GM12878 (cell line): ENCODE measurements at regions not wholly inside any gene's neighbourhood (a gene's known extent, or its start where the extent isn't known, plus 50 kb on each side); places are given as distances from the start of the nearest gene placed in this dataset.

Experiments
- ATAC-seq: fragments of 200-7000 bp; cut with Tn5 transposase; 3 replicates; pipeline ENCODE4 v1.9.1; 2020; ENCODE audit warnings: mild to moderate bottlenecking, moderate library complexity
- BruUV-seq: library from RNA; stranded (reverse); fragments of 400-500 nt; replicated peaks from 2 replicates; lab custom pipeline; 2021; lab: Mats Ljungman, UMichigan
- CTCF ChIA-PET: fragments of 300-600 bp; sonication (Branson Sonifier 250); formaldehyde crosslinking; extraction: SDS; loops from one replicate; lab custom pipeline; 2021; ENCODE audit warnings: inconsistent platforms; lab: Yijun Ruan, JAX
- POLR2A ChIA-PET: fragments of 350-600 bp; formaldehyde crosslinking; extraction: SDS; loops from one replicate; lab custom pipeline; 2021; ENCODE audit warnings: inconsistent platforms; lab: Charles Lee
- RAD21 ChIA-PET: fragments of 300-600 bp; sonication (Branson Sonifier 250); formaldehyde crosslinking; loops from one replicate; lab custom pipeline; 2023; ENCODE audit warnings: antibody characterized with exemption; ENCODE audit not compliant: unreplicated experiment; lab: Charles Lee
- SMC1A ChIA-PET: fragments of 300-600 bp; sonication (Branson Sonifier 250); formaldehyde crosslinking; loops from one replicate; lab custom pipeline; 2023; ENCODE audit not compliant: unreplicated experiment, uncharacterized antibody; lab: Charles Lee
- DNase-seq: peaks from one replicate; pipeline ENCODE4 v3.0.0-alpha.2; 2011; ENCODE audit warnings: low read depth, low spot score
- FAIRE-seq: peaks from 3 replicates; lab custom pipeline; 2011; peaks lifted over from hg19 to GRCh38; lab: Jason Lieb, UNC
- H2AFZ ChIP-seq: 2 replicates; pipeline ENCODE4 v1.6.0; 2011; ENCODE audit warnings: low read depth, low read length, control low read depth; ENCODE audit not compliant: control insufficient read depth
- H3K27ac ChIP-seq: 2 replicates; pipeline ENCODE4 v1.5.1; 2011; ENCODE audit warnings: control low read depth; ENCODE audit not compliant: control insufficient read depth, insufficient read depth
- H3K27me3 ChIP-seq, 2 experiments: replicated peaks in 1 of 2; 2 replicates each; pipeline versions ENCODE4 v1.6.0 to v1.6.1; 2011; ENCODE audit warnings: low read length in 1 of 2; ENCODE audit not compliant: control insufficient read depth in 2 of 2, insufficient read depth in 2 of 2
- H3K36me3 ChIP-seq, 2 experiments: 2 replicates each; pipeline ENCODE4 v1.5.1; 2011; ENCODE audit warnings: low read length in 1 of 2; ENCODE audit not compliant: control insufficient read depth in 2 of 2, insufficient read depth in 2 of 2
- H3K4me1 ChIP-seq: 2 replicates; pipeline ENCODE4 v1.6.1; 2011; ENCODE audit warnings: mild to moderate bottlenecking, low read length, moderate library complexity, mixed read lengths; ENCODE audit not compliant: control insufficient read depth, insufficient read depth
- H3K4me2 ChIP-seq: 2 replicates; pipeline ENCODE4 v1.6.0; 2011; ENCODE audit warnings: control low read depth; ENCODE audit not compliant: control insufficient read depth, insufficient read depth
- H3K4me3 ChIP-seq: fragments of 200-600 bp; sonication (generic); 2 replicates; pipeline ENCODE4 v1.5.1; 2016
- H3K79me2 ChIP-seq: 2 replicates; pipeline ENCODE4 v1.6.0; 2011; ENCODE audit warnings: low read length; ENCODE audit not compliant: control insufficient read depth, insufficient read depth
- H3K9ac ChIP-seq: 2 replicates; pipeline ENCODE4 v1.8.0; 2011; ENCODE audit warnings: low read length, control low read depth, mixed read lengths; ENCODE audit not compliant: control insufficient read depth, insufficient read depth
- H3K9me3 ChIP-seq: replicated peaks from 3 replicates; pipeline ENCODE4 v1.5.1; 2011; ENCODE audit warnings: mild to moderate bottlenecking, low read length; ENCODE audit not compliant: control insufficient read depth, insufficient read depth
- H4K20me1 ChIP-seq: 2 replicates; pipeline ENCODE4 v1.6.0; 2011; ENCODE audit not compliant: control insufficient read depth, insufficient read depth
- LARP7 ChIP-seq: fragments of 450-650 bp; IDR thresholded peaks from 2 replicates; pipeline ENCODE4 v1.6.1; 2017; ENCODE audit warnings: mild to moderate bottlenecking
- NRF1 ChIP-seq: conservative IDR thresholded peaks from 2 replicates; pipeline ENCODE4 v1.6.1; 2011; ENCODE audit warnings: mild to moderate bottlenecking, low read depth, low read length, improper control_type of control experiment
- RAD21 ChIP-seq: IDR thresholded peaks from 2 replicates; pipeline ENCODE4 v1.6.1; 2011; ENCODE audit warnings: mild to moderate bottlenecking, low read depth, low read length, moderate library complexity; ENCODE audit not compliant: insufficient read depth
- RBBP5 ChIP-seq: fragments of 200-600 bp; sonication (generic); conservative IDR thresholded peaks from 2 replicates; pipeline ENCODE4 v1.6.1; 2016
- ZNF217 ChIP-seq: fragments of 450-650 bp; IDR thresholded peaks from 2 replicates; pipeline ENCODE4 v1.6.1; 2017; ENCODE audit warnings: antibody characterized with exemption, mild to moderate bottlenecking
- WGBS: methylation state at CpG from one replicate; pipeline ENCODE4 v1.1.6; 2016; ENCODE audit warnings: low lambda C conversion rate; ENCODE audit not compliant: insufficient replicate concordance, insufficient coverage; ENCODE audit errors: missing lambda C conversion rate; 5-methylcytosine and 5-hydroxymethylcytosine counted together
- in situ Hi-C: fragments of 300-500 bp; cut with MboI; formaldehyde crosslinking; loops from 9 replicates; pipeline ENCODE4 v1.14.3; 2018; ENCODE audit warnings: mixed read lengths
- intact Hi-C: fragments of 100-400 bp; cut with micrococcal nuclease; formaldehyde crosslinking; loops from one replicate; pipeline ENCODE4 v1.14.2; 2022; ENCODE audit not compliant: unreplicated experiment
- TF ChIP-seq, protein P1 (sequence below), 3 experiments: IDR thresholded peaks in 2 of 3; conservative IDR thresholded peaks in 1 of 3; 2 replicates each; pipeline ENCODE4 v1.5.1; 2011; ENCODE audit warnings: low read depth in 3 of 3, low read length in 3 of 3, mild to moderate bottlenecking in 3 of 3, control low read depth in 2 of 3, moderate library complexity in 2 of 3, inconsistent platforms in 1 of 3, mixed read lengths in 1 of 3; ENCODE audit not compliant: control insufficient read depth in 2 of 3, insufficient read depth in 1 of 3; ENCODE audit errors: extremely low read depth in 1 of 3

GRCh38 chr12:123046431-123046830 lies 66.0 kb downstream of the ARL6IP4 start (continued):
- no peak for TF ChIP-seq NRF1
- TF ChIP-seq LARP7 = no peak
- TF ChIP-seq ZNF217 = no peak

DNA sequence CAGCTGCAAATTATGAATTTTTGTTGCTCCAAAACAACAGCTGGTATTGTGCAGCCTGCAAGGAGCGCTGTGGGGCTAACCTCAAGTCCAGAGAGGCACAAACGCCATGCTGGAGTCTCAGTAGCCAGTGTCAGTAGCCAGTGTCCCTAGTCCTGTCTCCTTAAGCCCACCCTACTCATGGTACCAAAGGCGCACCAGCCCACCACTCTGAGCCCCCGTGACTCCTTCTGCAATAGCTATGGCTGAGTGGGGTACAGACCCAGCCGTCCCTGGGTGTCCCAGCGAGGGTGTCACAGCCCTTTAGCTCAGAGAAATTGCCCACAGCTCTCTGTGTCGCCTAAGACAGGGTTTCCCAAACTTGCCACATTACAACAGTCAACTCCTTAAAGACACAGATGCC lies 65.2 kb downstream of the ARL6IP4 start:
- no peak overlapping the region for H3K4me2 ChIP-seq
- H2AFZ ChIP-seq = no peak overlapping the region
- no peaks in the 10 kb centered on the region for H3K4me1 ChIP-seq
- in situ Hi-C loops = no loop called here
- BruUV-seq = no TSS peak
- CTCF ChIA-PET = interaction anchor here (1.0 to 7.9 kb wide), 2 partner anchors 9 to 193 kb away, joined by 3 to 72 read pairs; no protein-coding TSS in a partner anchor
- TF ChIP-seq, protein P1, sequence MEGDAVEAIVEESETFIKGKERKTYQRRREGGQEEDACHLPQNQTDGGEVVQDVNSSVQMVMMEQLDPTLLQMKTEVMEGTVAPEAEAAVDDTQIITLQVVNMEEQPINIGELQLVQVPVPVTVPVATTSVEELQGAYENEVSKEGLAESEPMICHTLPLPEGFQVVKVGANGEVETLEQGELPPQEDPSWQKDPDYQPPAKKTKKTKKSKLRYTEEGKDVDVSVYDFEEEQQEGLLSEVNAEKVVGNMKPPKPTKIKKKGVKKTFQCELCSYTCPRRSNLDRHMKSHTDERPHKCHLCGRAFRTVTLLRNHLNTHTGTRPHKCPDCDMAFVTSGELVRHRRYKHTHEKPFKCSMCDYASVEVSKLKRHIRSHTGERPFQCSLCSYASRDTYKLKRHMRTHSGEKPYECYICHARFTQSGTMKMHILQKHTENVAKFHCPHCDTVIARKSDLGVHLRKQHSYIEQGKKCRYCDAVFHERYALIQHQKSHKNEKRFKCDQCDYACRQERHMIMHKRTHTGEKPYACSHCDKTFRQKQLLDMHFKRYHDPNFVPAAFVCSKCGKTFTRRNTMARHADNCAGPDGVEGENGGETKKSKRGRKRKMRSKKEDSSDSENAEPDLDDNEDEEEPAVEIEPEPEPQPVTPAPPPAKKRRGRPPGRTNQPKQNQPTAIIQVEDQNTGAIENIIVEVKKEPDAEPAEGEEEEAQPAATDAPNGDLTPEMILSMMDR (IDR thresholded peaks at IDR 0.05 in 2 of 3, conservative IDR thresholded peaks at IDR 0.05 in 1 of 3; ENCODE audit: control insufficient read depth in 2 of 3, extremely low read depth in 1 of 3, insufficient read depth in 1 of 3, low read depth in 3 of 3, low read length in 3 of 3) = peak in 1 of 3 experiments; percentile 13; a peak in 1 of 6 replicates
- 0 out of 2 replicates have a peak, but pooled peaks have one; percentile 14 for TF ChIP-seq RAD21
- TF ChIP-seq RBBP5 = no peak
- TF ChIP-seq, all 136 proteins: peak for 2
- DNase-seq (no peak), ATAC-seq (no peak), FAIRE-seq (no peak)
- no peaks in the 10 kb centered on the region; a peak in 2 of 4 replicates for H3K27me3 ChIP-seq
- ChIA-PET SMC1A (interaction anchor here (0.8 to 2.6 kb wide), 3 partner anchors 9 to 177 kb away, joined by 3 to 7 read pairs (median 3); no protein-coding TSS in a partner anchor), RAD21 (interaction anchor here (7.4 kb wide), 1 partner anchor 191 kb away, joined by 50 read pairs; no protein-coding TSS in a partner anchor), POLR2A (no interaction called here)
- intact Hi-C loops = no loop called here
- H3K9ac ChIP-seq = no peak overlapping the region
- H3K79me2 ChIP-seq = no peaks in the 10 kb centered on the region
- no peaks in the 10 kb centered on the region for H3K9me3 ChIP-seq
- no peak overlapping the region for H3K4me3 ChIP-seq
- no peak overlapping the region for H3K27ac ChIP-seq
- WGBS = 27% methylated on average over 7 of the region's 7 CpGs
- no peaks in the 10 kb centered on the region for H3K36me3 ChIP-seq
- no peaks in the 10 kb centered on the region; the same call in 1 of the 2 replicates for H4K20me1 ChIP-seq
